HG03521 (cell line): ENCODE measurements at regions not wholly inside any gene's neighbourhood (a gene's known extent, or its start where the extent isn't known, plus 50 kb on each side); places are given as distances from the start of the nearest gene placed in this dataset.
"Not testable (repeated sequence)": the region's sequence is repeated elsewhere in the genome, so short reads cannot be mapped to it uniquely, and the experiment has no call there.

Experiments used
- ATAC-seq: cut with Tn5 transposase; IDR thresholded peaks from one replicate; pipeline ENCODE4 v1.9.1; 2021; ENCODE audit warnings: mild to moderate bottlenecking, moderate library complexity; ENCODE audit not compliant: unreplicated experiment

DNA sequence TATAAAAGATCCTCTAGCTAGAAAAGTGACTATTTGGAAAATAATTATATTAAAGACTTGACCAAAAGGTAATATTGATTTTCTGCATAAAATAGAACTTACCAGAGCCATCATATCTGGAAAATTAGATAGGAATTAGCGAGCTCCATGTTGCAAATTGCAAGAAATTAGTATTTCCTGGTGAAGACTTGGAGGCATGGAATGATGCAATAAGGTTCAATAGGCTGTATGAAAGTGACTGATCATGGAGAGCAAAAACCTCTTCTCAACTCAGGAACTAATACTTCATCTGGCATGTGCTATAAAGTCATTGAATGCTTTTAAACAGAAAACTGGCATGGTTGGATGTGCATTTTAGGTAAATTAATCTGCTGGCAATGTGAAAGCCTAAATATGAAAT is 66.3 kb upstream of the UFM1 start:
- ATAC-seq = no peak

DNA sequence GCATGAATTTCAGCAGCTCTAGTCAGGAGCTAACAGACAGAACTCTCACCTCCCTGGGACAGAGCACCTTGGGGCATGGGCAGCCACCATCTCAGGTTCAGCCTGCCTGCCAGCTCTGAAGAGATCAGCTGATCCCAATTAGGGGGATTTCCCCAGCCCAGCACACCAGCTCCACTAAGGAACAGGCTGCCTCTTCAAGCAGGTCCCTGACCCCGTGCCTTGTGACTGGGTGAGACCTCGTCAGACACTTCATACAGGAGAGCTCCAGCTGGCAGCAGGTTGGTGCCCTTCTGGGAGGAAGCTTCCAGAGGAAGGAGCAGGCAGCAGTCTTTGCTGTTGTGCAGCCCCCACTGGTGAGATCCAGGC is 84.5 kb upstream of the UFM1 start:
- no peak for ATAC-seq

DNA sequence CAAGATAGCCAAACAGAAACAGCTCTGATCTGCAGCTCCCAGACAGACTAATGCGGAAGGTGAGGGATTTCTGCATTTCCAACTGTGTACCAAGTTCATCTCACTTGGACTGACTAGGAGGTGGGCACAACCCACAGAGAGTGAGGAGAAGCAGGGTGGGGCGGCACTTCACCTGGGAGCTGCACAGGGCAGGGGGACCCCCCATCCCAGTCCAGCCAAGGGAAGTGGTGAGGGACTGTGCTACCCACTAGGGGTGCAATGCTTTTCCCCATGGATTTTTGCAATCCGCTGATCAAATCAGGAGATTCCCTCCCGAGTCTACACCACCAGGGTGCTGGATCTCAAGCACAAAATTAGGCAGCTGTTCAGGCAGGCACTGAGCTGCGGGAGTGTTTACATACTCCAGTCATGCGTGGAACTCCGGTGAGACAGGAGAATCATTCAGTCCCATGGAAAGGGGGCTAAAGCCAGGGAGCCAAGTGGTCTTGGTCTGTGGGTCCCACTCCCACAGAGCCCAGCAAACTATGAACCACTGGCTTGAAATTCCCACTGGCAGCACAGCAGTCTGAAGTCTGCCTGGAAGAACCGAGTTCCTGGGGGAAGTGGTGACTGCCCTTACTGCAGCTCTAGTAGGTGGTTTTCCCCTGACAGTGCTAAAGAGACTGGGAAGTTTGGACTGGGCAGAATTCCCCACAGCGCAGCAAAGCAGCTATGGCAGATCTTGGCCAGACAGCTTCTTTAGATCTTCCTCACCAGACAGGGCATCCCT is 85.1 kb upstream of the UFM1 start:
- no peak for ATAC-seq

- no peak for ATAC-seq
Observed at GRCh38 chr13:38262211-38262610, 87.4 kb upstream of the UFM1 start.

GRCh38 chr13:38255600-38255999 is 94.1 kb upstream of the UFM1 start:
- ATAC-seq = no peak

DNA sequence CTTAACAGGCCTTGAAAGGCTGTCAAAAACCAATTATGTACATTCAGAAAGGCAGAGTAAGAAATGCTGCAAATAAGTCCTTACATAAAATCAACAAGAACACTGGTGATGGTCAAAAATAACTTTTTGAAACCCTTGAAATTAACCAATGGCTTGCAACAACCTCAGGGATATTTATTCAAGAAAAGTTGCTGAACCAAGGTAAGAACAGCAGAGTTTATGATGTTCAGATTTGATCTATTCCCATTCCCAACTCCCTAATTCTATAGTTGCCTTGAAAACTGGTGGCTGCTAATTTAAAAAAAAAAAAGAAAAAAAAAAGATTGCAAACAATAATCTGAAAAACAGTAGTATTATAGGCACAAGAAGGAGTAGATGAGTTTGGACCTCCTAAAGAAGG is 109.8 kb upstream of the UFM1 start:
- no peak for ATAC-seq

DNA sequence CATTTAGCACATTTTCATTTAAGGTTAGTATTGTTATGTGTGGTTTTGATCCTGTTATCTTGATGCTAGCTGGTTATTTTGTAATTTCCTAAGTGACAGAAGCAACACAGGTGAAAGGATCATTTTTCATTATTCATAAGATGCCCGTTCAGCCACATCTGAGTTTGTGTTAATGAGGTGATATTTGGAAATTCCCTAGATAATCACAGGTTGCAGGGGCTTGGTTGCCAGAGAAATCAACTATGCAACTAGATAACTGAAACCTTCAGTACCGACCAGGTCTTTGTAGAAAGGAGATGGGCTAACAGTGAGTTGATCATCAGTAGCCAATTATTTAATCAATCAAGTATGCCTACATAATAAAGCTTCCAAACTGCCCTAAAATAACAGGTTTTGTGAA is 121.3 kb upstream of the UFM1 start:
- no peak for ATAC-seq

DNA sequence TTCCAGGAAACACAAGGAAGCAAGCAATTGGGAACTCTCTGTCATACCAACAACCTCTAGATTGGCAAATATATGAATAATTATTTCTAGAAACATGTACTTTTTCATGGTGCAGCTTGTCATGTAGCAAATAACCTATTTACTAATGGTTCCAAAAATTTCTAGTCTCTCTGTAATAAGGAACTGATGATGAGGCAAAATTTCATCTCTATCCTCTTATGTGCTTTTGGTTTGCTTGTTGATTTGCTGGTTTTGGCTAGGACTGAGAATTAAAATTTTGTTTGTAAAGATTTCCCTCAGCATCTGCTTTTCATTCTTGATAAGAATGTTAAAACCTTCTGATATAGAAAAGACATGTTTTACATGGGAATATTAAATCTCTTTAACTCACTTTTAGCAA is 123.2 kb upstream of the UFM1 start:
- ATAC-seq = no peak

GRCh38 chr13:38223089-38223488 is 126.6 kb upstream of the UFM1 start:
- ATAC-seq = no peak

DNA sequence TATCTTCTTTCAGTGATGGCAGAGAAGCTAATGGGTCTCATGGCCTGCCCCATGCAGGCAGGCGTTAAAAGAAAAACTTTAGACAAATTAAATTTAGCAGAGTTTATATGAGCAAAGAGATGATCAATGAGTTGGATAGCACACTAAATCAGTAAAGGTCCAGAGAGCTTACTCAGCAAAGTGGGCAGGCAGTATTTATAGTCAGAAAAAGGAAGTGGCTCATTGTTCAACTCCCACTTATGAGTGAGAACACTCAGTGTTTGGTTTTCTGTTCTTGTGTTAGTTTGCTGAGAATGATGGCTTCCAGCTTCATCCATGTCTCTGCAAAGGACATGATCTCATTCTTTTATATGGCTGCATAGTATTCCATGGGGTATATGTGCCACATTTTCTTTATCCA is 128.5 kb upstream of the UFM1 start:
- not testable (repeated sequence) for ATAC-seq

- ATAC-seq = no peak
Observed at GRCh38 chr13:38216181-38216580, 133.5 kb upstream of the UFM1 start.

DNA sequence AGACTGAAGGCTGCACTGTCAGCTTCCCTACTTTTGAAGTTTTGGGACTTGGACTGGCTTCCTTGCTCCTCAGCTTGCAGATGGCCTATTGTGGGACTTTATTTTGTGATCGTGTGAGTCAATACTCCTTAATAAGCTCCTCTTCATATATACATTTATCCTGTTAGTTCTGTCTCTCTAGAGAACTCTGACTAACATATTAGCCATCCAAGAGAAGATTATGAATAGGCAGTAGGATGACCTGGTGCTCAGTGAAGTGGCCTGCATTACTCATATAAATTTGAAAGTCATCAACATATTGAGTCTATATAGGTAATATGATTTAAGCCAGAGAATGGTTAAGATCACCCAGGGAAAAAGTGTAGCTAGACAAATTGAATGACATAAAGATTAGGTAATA is 136.3 kb upstream of the UFM1 start:
- no peak for ATAC-seq

GRCh38 chr13:38210928-38211596 is 138.6 kb upstream of the UFM1 start:
- ATAC-seq = no peak

DNA sequence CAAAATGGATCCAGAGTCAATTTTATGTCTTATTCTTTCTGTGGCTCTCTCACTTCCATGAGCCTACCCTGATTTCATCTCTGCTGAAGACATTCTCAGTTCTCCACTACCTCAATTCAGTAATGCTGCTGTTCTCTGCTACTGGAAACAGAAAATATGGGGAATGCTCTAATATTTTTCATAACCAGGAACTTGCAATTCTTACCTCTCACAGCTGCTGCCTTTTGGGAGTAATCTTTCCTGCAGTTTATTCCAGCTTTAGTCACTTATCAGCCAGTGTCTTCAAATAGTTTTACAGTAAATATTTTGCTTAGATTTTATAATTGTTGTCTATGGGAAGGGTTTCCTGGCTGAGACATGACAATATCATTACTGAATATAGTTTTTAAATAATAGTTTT is 145.1 kb upstream of the UFM1 start:
- no peak for ATAC-seq

DNA sequence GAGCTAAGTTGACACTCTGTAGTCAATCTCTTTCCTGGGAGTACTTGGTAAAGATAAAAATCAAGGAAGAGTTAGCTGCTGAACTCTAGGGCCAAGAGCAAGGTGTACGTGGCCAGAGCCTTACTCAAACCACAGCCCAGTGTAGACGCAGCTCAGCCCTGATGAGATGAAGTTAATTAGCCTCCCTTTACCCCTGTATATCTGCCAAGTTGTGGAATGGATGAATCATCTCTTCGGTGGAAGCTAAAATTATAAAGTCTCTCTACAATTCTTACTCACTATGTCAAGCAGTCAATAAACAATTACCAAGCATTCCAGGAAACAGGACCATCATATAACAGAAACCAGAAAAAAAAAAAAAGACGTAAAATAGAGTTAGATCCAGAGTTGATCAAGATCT is 146.9 kb upstream of the UFM1 start:
- ATAC-seq = no peak

GRCh38 chr13:38191016-38191415 is 158.6 kb upstream of the UFM1 start:
- no peak for ATAC-seq

GRCh38 chr13:38180670-38181069 is 169.0 kb upstream of the UFM1 start:
- ATAC-seq = no peak

DNA sequence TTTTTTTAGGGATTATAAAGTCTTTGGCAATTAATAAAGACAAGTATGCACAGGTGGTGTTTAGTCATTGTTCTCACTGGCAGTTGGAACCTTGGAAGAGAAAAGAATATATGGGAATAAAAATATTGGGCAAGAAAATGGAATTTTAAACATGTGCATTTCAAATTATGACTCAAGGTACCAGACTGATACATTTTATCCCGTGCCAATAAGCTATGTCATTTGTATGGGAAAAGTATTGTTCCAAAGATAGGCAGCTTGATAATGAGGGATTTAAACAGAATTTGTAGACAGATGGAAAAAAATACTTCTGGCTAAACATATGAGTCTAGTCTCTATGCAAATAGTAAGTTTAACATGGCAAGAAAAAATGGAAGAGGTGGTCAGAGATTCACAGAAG is 169.5 kb upstream of the UFM1 start:
- ATAC-seq = no peak

- no peak for ATAC-seq
Observed at GRCh38 chr13:38176664-38177063, 173.0 kb upstream of the UFM1 start.

- no peak for ATAC-seq
Observed at GRCh38 chr13:38173403-38173802, 176.2 kb upstream of the UFM1 start.

GRCh38 chr13:38167164-38167822 is 182.4 kb upstream of the UFM1 start:
- peak; percentile 95 for ATAC-seq

- no peak for ATAC-seq
Observed at GRCh38 chr13:38166116-38166515, 183.5 kb upstream of the UFM1 start.
